ENCODE measurements at regions not wholly inside any gene's neighbourhood (a gene's known extent, or its start where the extent isn't known, plus 50 kb on each side); places are given as distances from the start of the nearest gene placed in this dataset.
"Not testable (repeated sequence)": the region's sequence is repeated elsewhere in the genome, so short reads cannot be mapped to it uniquely, and the experiment has no call there.

GRCh38 chr7:50251765-50252164 is 52.8 kb upstream of the IKZF1 start:
- intact Hi-C loops (cut with DNase I) = no loop called here
- no peak for ATAC-seq
- DNase-seq (ENCODE audit: missing footprints) = no peak

DNA sequence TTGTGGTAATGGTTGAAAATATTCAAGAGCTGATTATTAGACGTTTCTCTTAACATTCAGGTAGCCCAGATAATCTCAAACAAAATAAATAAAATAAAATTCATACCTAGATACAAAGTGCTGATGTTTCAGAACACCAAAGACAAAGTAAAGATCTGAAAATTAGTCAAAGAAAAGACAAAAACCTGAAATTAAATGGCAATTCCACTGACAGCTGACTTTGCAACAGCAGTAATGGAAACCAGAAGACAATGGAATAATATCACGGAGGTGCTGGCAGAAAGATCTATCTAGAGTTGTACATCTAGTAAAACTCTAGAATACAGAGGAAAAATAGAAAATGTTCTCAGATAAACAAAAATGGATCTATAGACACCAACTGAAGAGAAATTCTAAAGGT is 58.0 kb upstream of the IKZF1 start:
- ATAC-seq (no peak), DNase-seq (ENCODE audit: missing footprints) (no peak)
- intact Hi-C loops (cut with DNase I) = no loop called here

- DNase-seq (ENCODE audit: missing footprints); intact Hi-C loops (cut with DNase I); ATAC-seq: not testable (repeated sequence)
Measured at GRCh38 chr7:50242111-50242510, 62.4 kb upstream of the IKZF1 start.

- intact Hi-C loops (cut with DNase I); ATAC-seq; DNase-seq (ENCODE audit: missing footprints): not testable (repeated sequence)
Measured at GRCh38 chr7:50240699-50241098, 63.8 kb upstream of the IKZF1 start.

DNA sequence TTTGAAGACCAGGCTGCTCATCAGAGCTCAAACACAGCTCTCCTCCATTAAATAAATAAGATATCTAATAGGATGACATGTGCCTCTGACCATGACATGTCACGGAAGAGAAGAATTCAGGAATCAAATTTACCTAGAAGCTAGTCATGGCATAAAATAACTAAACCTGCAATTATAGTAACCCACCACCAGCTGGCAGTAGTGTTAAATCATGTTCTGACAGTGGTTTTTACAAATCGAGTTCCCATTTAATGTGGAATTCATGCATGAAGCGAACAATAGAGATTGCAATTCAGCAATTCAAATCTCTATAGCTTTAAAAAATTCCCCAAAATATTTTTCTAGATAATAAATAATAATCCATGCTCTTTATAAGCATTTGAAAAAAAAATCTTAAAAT is 74.6 kb upstream of the IKZF1 start:
- intact Hi-C loops (cut with DNase I) = no loop called here
- ATAC-seq (no peak), DNase-seq (ENCODE audit: missing footprints) (no peak)

DNA sequence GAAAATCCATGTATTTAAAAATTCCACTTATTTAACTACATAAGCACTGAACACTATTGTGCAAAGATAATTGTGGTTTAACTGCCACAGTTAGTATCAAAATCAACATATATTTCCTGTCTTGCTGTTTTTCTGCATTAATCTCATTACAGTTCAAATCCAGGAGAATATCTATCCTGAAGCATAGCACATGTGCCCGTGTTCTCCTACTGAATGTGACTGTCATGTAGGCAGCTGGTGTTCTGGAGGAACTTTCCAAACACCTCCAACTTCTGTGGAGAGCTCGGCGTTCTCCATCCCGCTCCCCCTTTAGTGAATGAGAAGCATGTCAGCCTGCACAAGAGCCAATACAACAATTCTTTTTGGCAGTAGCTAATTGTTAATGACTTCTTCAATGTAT is 76.4 kb upstream of the IKZF1 start:
- no peak for DNase-seq (ENCODE audit: missing footprints)
- intact Hi-C loops (cut with DNase I) = no loop called here
- no peak for ATAC-seq

DNA sequence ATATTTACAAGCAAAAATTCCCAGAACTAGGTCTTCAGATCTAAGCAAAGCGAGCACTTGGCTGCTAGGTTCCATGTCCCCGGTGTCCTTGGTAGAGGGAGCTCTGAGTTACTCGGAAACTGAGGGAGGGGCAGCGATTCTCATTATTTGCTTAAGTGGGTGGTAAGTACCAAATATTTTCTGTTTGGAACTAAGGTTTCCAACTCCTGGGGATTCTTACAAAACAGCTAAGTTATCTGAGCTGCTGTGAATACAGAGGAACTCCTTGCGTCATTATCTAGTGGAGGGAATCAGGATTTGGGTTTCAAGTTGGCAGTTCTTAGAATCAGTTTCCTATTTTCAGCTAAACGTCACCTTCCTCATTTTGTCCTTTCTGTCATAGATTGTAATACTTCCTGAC is 76.8 kb upstream of the IKZF1 start:
- no peak for DNase-seq (ENCODE audit: missing footprints)
- intact Hi-C loops (cut with DNase I) = loop anchor here (2.0 kb wide), 1 partner anchor 37 kb away; no protein-coding TSS in a partner anchor
- ATAC-seq = no peak

GRCh38 chr7:50226669-50227068 is 77.8 kb upstream of the IKZF1 start:
- no peak for ATAC-seq
- DNase-seq (ENCODE audit: missing footprints) = no peak
- intact Hi-C loops (cut with DNase I) = loop anchor here (2.0 kb wide), 1 partner anchor 38 kb away; no protein-coding TSS in a partner anchor

DNA sequence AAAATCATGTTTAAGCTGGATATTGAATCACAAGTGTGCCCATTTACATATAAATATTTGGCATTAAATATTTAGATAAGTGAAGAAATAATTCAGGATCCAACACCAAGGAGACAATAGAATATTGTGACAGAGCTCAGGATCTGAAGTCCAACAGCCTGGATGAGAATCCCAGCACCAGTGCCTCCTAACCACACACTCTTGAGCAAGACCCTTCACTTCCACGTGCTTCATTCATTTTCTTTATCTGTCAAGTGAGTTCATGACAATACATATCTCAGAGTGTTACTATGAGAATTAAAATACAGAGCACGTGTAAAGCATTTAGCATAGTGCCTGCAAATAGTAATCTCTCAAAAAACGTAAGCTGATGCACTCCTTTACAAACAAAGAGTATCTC is 78.4 kb upstream of the IKZF1 start:
- no peak for ATAC-seq

DNA sequence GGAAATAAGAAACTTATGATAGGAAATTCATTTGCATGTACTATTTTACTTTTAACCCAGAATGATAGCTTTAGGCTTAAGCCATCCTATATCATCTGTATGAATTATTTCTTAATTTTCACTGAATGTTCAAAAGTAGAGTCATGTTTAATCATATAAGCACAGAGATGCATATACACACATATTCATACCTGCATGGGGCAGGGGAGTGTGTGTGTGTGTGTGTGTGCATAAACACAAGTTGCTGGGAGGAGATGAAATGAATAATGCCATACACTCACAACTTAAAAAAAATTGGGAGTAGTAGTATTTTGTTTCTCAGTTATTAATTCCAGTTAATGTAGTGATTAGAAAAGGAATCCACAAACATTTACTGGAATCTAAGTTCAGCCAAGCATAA is 83.1 kb upstream of the IKZF1 start:
- intact Hi-C loops (cut with DNase I) = no loop called here

More for the DNA sequence above, 78.4 kb upstream of the IKZF1 start:
- intact Hi-C loops (cut with DNase I) = loop anchor here (2.0 kb wide), 1 partner anchor 39 kb away; no protein-coding TSS in a partner anchor
- no peak for DNase-seq (ENCODE audit: missing footprints)

GRCh38 chr7:50221028-50221427 is 83.5 kb upstream of the IKZF1 start:
- intact Hi-C loops (cut with DNase I) = no loop called here
- DNase-seq (ENCODE audit: missing footprints) (no peak), ATAC-seq (no peak)

More for the DNA sequence above, 83.1 kb upstream of the IKZF1 start:
- ATAC-seq = no peak
- no peak for DNase-seq (ENCODE audit: missing footprints)

DNA sequence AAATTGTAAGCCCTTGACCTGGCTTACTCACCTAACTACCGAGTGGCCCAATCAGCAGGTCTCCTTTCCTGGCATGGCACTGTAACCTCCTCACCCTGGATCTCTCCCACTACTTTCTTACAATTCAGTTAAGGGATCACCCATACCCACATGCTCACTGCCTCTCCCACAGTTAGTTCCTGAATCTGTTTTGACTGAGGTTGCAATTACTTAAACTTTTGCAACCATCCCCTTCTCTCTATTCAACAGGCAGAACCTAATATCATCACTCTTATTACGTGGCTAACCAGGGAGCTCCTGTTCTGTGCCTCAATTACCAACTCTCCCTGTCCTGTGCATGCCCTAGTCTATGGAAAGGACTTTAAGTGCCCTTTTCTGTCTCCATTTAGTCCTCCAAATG is 84.2 kb upstream of the IKZF1 start:
- ATAC-seq = no peak
- intact Hi-C loops (cut with DNase I) = no loop called here
- DNase-seq (ENCODE audit: missing footprints) = no peak

GRCh38 chr7:50217821-50218281 is 86.7 kb upstream of the IKZF1 start:
- ATAC-seq (no peak), DNase-seq (ENCODE audit: missing footprints) (no peak)
- intact Hi-C loops (cut with DNase I) = no loop called here

GRCh38 chr7:50217401-50217800 is 87.1 kb upstream of the IKZF1 start:
- intact Hi-C loops (cut with DNase I) = no loop called here
- DNase-seq (ENCODE audit: missing footprints) = no peak
- no peak for ATAC-seq

DNA sequence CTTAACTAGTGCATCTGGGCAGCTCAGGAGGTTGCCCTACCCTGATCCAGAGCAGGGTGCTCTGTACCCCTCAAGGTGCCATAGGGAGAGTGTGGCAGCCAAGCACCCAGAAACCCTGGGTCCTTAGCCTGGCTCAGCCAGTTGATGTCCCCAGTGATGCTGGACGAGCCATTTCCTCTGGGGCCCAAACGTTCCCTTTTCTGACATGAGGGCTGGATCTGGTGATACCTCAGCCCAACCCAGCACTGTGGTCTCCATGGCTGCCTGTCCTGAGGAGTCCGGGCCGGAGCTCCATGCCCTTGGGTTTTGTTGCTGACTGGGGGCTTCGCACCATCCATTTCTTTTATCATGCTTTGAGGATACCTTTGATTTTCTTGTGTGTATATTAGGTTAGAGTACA is 87.9 kb upstream of the IKZF1 start:
- intact Hi-C loops (cut with DNase I) = no loop called here
- DNase-seq (ENCODE audit: missing footprints) (no peak), ATAC-seq (no peak)

DNA sequence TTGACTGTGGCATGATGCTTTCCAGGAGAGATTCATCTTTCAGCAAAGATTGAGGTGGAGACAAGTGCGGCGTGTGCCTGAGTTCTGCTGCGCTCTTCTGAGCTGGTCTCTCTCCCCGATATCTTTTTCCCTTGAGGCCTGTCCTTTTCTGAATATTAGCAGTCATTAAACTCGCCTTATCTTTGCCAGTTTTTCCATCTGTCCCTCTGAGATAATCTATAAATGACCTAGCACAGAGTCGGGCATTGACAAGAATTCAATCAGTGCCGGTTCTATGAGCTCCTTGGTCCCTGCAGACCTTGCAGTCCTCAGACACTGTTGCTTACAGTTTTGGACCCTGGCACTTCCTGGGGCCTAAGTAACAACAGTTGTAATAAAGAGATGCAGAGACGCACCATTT is 89.7 kb upstream of the IKZF1 start:
- DNase-seq (ENCODE audit: missing footprints) = no peak
- no peak for ATAC-seq
- intact Hi-C loops (cut with DNase I) = no loop called here

DNA sequence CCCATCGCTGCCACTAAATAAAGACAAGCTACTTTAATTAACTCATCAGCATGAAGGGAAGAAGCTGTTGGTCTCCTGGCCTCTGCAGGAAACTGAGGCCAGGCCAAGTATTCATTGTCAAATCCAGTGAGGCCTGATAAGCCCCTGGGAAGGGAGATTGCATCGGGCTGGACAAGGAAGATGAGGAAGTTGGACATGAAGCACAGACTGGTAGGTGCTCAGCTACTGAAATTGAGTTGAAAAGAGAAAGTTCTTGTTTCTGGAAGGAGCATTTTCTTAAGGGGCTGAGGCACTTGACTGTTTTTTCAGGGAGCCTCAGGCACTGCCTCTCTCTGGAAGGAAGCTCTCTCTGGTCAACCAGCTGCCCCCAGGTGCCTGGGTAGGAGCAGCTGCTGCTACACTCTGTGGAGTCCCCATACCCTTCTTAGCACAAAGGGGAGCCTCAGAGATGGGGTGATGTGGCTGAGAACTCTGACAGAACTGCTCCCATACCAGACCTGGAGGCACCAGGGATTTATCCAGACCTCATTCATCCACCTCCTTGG is 90.3 kb upstream of the IKZF1 start:
- no peak for ATAC-seq
- intact Hi-C loops (cut with DNase I) = no loop called here
- no peak for DNase-seq (ENCODE audit: missing footprints)

DNA sequence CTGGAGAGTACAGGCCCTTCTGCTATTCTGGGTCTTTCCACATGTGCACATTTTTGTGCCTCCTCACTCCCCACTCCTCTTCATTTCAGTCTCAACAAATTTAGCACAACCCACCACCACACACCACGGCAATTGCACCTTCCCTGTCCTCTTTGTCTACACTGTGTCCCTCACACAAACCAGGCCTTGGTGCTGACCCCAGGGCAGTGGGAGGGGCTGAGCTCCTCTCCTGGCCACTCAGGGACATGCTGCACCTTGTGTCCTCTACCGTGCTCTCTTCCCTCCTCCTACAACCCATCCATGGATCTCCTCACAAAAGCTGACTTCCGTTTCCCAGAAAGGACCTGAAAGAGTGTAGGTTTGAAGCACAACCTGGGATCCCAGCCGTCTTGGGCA is 90.9 kb upstream of the IKZF1 start:
- peak; percentile 4 for ATAC-seq
- no peak for DNase-seq (ENCODE audit: missing footprints)
- intact Hi-C loops (cut with DNase I) = no loop called here

- ATAC-seq = peak; percentile 29
- intact Hi-C loops (cut with DNase I) = no loop called here
- no peak for DNase-seq (ENCODE audit: missing footprints)
Measured at GRCh38 chr7:50212666-50213621, 91.6 kb upstream of the IKZF1 start.

GRCh38 chr7:50212016-50212325 is 92.5 kb upstream of the IKZF1 start:
- DNase-seq (ENCODE audit: missing footprints) = no peak
- no peak for ATAC-seq
- intact Hi-C loops (cut with DNase I) = no loop called here
